ENCODE measurements at regions not wholly inside any gene's neighbourhood (a gene's known extent, or its start where the extent isn't known, plus 50 kb on each side); places are given as distances from the start of the nearest gene placed in this dataset. TPM values are rescaled to one million over a fixed set of nuclear protein-coding genes. Genes with fewer than 3 reads are reported as not detected.

- DNase-seq, result no peak
These were observed 1631.9 kb upstream of the PABPC4L start for GRCh38 chr4:135833529-135833928.

- no peak for DNase-seq
These were observed 1623.2 kb upstream of the PABPC4L start for GRCh38 chr4:135824759-135825296.

- no peak for DNase-seq
These were observed 1603.2 kb upstream of the PABPC4L start for GRCh38 chr4:135804785-135805184.

- DNase-seq, result no peak
These were observed 1575.8 kb upstream of the PABPC4L start for GRCh38 chr4:135777361-135777760.

- DNase-seq, result no peak
These were observed 1574.3 kb upstream of the PABPC4L start for GRCh38 chr4:135775909-135776308.

GRCh38 chr4:135770505-135770904 is 1568.9 kb upstream of the PABPC4L start:
- no peak for DNase-seq

- no peak for DNase-seq
These were observed 1543.3 kb upstream of the PABPC4L start for GRCh38 chr4:135744928-135745327.

- DNase-seq, result no peak
These were observed 1540.0 kb upstream of the PABPC4L start for GRCh38 chr4:135741583-135741982.

- DNase-seq, result no peak
These were observed 1537.8 kb upstream of the PABPC4L start for GRCh38 chr4:135739354-135739753.

GRCh38 chr4:135735512-135735911 is 1533.9 kb upstream of the PABPC4L start:
- no peak for DNase-seq

- no peak for DNase-seq
These were observed 1530.9 kb upstream of the PABPC4L start for GRCh38 chr4:135732448-135732847.

- DNase-seq, result no peak
These were observed 1530.1 kb upstream of the PABPC4L start for GRCh38 chr4:135731682-135732081.

- DNase-seq, result no peak
These were observed 1522.8 kb upstream of the PABPC4L start for GRCh38 chr4:135724421-135724820.

- no peak for DNase-seq
These were observed 1516.4 kb upstream of the PABPC4L start for GRCh38 chr4:135718019-135718418.

GRCh38 chr4:135705343-135705742 is 1503.8 kb upstream of the PABPC4L start:
- DNase-seq, result no peak

- DNase-seq, result no peak
These were observed 1492.5 kb upstream of the PABPC4L start for GRCh38 chr4:135694066-135694465.

GRCh38 chr4:135684001-135684400 is 1482.4 kb upstream of the PABPC4L start:
- DNase-seq, result no peak

GRCh38 chr4:135672202-135672601 is 1470.6 kb upstream of the PABPC4L start:
- no peak for DNase-seq

GRCh38 chr4:135670548-135670947 is 1469.0 kb upstream of the PABPC4L start:
- no peak for DNase-seq

Small RNA genes lying in the stretch of these regions (small RNA-seq; reads per million reads assigned to genes)
- gene RNU1-89P (0.23 reads per million), gene SERF1AP1 (not detected)

Data from occipital lobe (tissue), 2 donors.